H1 (cell line): ENCODE measurements at regions not wholly inside any gene's neighbourhood (a gene's known extent, or its start where the extent isn't known, plus 50 kb on each side); places are given as distances from the start of the nearest gene placed in this dataset.

Experiments
- CTCF ChIP-seq, 3 experiments: IDR thresholded peaks; 1 replicate in 2 of 3; 2 replicates in 1 of 3; pipeline versions ENCODE4 v1.5.1 to v1.6.1; 2011; ENCODE audit warnings: low read length in 3 of 3, mild to moderate bottlenecking in 3 of 3, inconsistent platforms in 2 of 3, low read depth in 1 of 3, moderate library complexity in 1 of 3; ENCODE audit not compliant: insufficient read depth in 1 of 3; ENCODE audit errors: control extremely low read depth in 1 of 3
- EGR1 ChIP-seq: IDR thresholded peaks from 2 replicates; pipeline ENCODE4 v1.6.1; 2011; ENCODE audit warnings: low read depth, low read length, borderline replicate concordance
- GTF2F1 ChIP-seq: IDR thresholded peaks from 2 replicates; pipeline ENCODE4 v1.6.1; 2012; ENCODE audit warnings: low read depth, low read length, improper control_type of control experiment, borderline replicate concordance
- HDAC6 ChIP-seq: IDR thresholded peaks from one replicate; pipeline ENCODE4 v1.7.1; 2012; ENCODE audit warnings: low read depth, mild to moderate bottlenecking, inconsistent platforms, low read length, moderate library complexity
- JUND ChIP-seq: IDR thresholded peaks from 2 replicates; pipeline ENCODE4 v1.6.1; 2011; ENCODE audit warnings: mild to moderate bottlenecking, improper control_type of control experiment, low read length
- MAX ChIP-seq: IDR thresholded peaks from 2 replicates; pipeline ENCODE4 v1.6.1; 2012; ENCODE audit warnings: inconsistent platforms
- NANOG ChIP-seq: IDR thresholded peaks from 2 replicates; pipeline ENCODE4 v1.6.1; 2011; ENCODE audit warnings: low read length, low read depth, mild to moderate bottlenecking, inconsistent platforms; ENCODE audit not compliant: insufficient read depth, poor library complexity, severe bottlenecking
- POLR2A ChIP-seq, 2 experiments: IDR thresholded peaks; 1 replicate in 1 of 2; 2 replicates in 1 of 2; pipeline ENCODE4 v1.6.1; 2011; ENCODE audit warnings: low read depth in 2 of 2, low read length in 2 of 2, mild to moderate bottlenecking in 2 of 2; ENCODE audit errors: control extremely low read depth in 1 of 2
- RFX5 ChIP-seq: IDR thresholded peaks from 2 replicates; pipeline ENCODE4 v1.6.1; 2011; ENCODE audit warnings: low read depth, low read length, improper control_type of control experiment, borderline replicate concordance
- SIX5 ChIP-seq: IDR thresholded peaks from 2 replicates; pipeline ENCODE4 v1.6.1; 2011; ENCODE audit warnings: mild to moderate bottlenecking, low read depth, low read length
- TCF12 ChIP-seq: IDR thresholded peaks from 2 replicates; pipeline ENCODE4 v1.6.1; 2011; ENCODE audit warnings: low read depth, mild to moderate bottlenecking, low read length

- TF ChIP-seq GTF2F1, result no peak
- TF ChIP-seq RFX5, result no peak
- peak; percentile 65 to 77 (median 66) for TF ChIP-seq CTCF (IDR thresholded peaks at IDR 0.05; ENCODE audit: control extremely low read depth in 1 of 3, insufficient read depth in 1 of 3, low read depth in 1 of 3, low read length in 3 of 3)
- TF ChIP-seq EGR1, result no peak
- TF ChIP-seq NANOG, result no peak
- no peak for TF ChIP-seq JUND
- no peak for TF ChIP-seq MAX
- TF ChIP-seq TCF12, result no peak
- TF ChIP-seq POLR2A (IDR thresholded peaks at IDR 0.05; ENCODE audit: control extremely low read depth in 1 of 2, low read depth in 2 of 2, low read length in 2 of 2), result no peak
- no peak for TF ChIP-seq SIX5
- TF ChIP-seq HDAC6, result no peak
These were observed 193.1 kb downstream of the ZNF486 start for GRCh38 chr19:20359933-20360720.
